ENCODE measurements at regions not wholly inside any gene's neighbourhood (a gene's known extent, or its start where the extent isn't known, plus 50 kb on each side); places are given as distances from the start of the nearest gene placed in this dataset.
"Not testable (repeated sequence)": the region's sequence is repeated elsewhere in the genome, so short reads cannot be mapped to it uniquely, and the experiment has no call there.

DNA sequence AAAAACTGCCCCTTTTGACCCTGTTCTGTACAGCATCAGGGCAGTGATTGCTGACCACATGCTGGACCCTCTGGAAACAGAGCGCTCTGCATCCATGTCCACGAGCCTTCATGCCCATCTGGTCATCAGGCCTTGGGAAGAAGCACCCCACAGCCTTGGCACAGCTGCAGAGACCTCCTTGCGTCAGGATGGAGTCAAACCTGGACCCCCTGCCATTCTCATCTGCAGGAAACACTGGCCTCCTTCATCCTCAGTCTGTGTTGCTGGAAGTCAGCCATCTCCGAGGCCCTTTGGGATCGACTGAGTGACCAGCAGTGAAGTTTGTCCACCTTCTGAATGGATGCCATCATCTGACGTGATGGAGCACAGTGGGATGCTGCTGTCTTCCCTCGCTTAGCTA lies 2138.3 kb upstream of the DEFB115 start:
- no peak for DNase-seq (ENCODE audit: extremely low read depth in 1 of 2, low read depth in 1 of 2)

DNA sequence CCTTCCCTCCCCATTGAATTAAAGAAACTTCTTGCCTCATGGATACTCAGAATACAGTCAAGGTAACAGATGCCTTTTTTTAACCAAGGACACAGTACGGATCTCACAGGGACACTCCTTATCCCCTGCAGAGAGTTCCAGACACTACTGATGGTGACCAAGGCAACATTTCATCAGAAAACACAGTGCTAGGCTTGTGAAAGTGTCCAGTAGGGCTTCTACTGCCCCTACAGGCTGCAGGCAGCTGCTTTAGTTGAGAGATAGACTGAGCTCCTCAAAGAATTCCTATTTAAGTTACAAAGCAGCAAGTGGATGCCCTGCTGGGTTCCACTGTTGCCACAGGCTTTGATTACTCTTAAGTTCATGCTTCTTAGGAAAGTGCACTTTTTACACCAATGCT lies 2137.8 kb upstream of the DEFB115 start:
- not testable (repeated sequence) for DNase-seq (ENCODE audit: extremely low read depth in 1 of 2, low read depth in 1 of 2)

GRCh38 chr20:29120088-29120487 lies 2137.4 kb upstream of the DEFB115 start:
- not testable (repeated sequence) for DNase-seq (ENCODE audit: extremely low read depth in 1 of 2, low read depth in 1 of 2)

DNA sequence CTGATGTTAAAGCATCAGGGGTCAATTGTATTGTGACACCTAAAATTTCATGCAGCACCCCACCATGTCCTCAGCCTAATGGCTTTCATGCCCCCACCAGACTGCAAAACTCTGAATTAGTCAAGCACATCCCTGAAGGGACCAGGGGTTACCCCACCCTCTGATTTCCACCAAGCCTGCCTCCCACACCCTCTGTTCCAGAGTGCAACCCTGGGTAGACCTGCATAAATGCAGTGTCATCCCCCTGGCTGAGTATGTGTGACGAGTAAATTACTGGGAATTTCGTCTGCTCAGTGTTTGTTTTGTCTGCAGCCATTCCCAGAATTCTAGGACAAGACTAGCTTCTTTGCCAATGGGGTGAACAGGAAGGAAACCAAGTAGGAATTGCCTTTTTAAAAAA lies 2136.9 kb upstream of the DEFB115 start:
- DNase-seq (ENCODE audit: extremely low read depth in 1 of 2, low read depth in 1 of 2): not testable (repeated sequence)

DNA sequence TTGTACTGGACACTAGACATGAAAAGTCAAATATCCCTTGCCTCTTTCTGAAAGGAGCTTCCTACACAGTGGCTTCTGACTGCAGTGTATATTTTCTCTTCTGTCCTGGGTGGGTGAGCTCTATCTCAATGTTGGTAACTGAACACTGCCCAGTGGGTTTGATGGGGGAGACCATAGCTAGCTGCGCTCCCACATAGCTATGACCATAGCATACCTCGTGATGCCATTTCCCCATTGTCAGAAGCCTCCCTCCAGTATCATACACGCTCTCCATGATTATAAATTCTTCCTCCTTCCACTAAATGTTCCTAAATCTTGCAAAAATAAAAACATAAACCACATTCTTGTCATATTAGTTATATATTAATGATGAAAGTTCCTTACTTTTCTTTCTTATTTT lies 2134.7 kb upstream of the DEFB115 start:
- not testable (repeated sequence) for DNase-seq (ENCODE audit: extremely low read depth in 1 of 2, low read depth in 1 of 2)

- DNase-seq (ENCODE audit: extremely low read depth in 1 of 2, low read depth in 1 of 2): no peak
Observed at GRCh38 chr20:29123861-29124260, 2133.6 kb upstream of the DEFB115 start.
